SK-N-SH treated with all-trans-retinoic acid at 6 μM for 48 hours (cell line): ENCODE measurements at regions not wholly inside any gene's neighbourhood (a gene's known extent, or its start where the extent isn't known, plus 50 kb on each side); places are given as distances from the start of the nearest gene placed in this dataset.

Experiments
- BACH2 ChIP-seq: fragments of 250-450 bp; sonication (Bioruptor Pico); IDR thresholded peaks from 2 replicates; pipeline ENCODE4 v1.9.0; 2021; ENCODE audit warnings: mild to moderate bottlenecking, borderline replicate concordance
- ESRRG ChIP-seq: fragments of 250-450 bp; sonication (Bioruptor Pico); IDR thresholded peaks from 2 replicates; pipeline ENCODE4 v1.6.1; 2021; ENCODE audit warnings: mild to moderate bottlenecking
- GLIS3 ChIP-seq: fragments of 250-450 bp; sonication (Bioruptor Pico); IDR thresholded peaks from 2 replicates; pipeline ENCODE4 v1.5.0; 2020; ENCODE audit warnings: mild to moderate bottlenecking, moderate library complexity
- RARB ChIP-seq: fragments of 250-450 bp; sonication (Bioruptor Pico); IDR thresholded peaks from 2 replicates; pipeline ENCODE4 v1.8.0; 2021; ENCODE audit warnings: mild to moderate bottlenecking, moderate library complexity
- ZC3H10 ChIP-seq: fragments of 250-450 bp; sonication (Bioruptor Pico); IDR thresholded peaks from 2 replicates; pipeline ENCODE4 v1.5.1; 2021; ENCODE audit warnings: mild to moderate bottlenecking, moderate library complexity
- ZFP3 ChIP-seq: fragments of 250-450 bp; sonication (Bioruptor Pico); IDR thresholded peaks from 2 replicates; pipeline ENCODE4 v1.5.0; 2020; ENCODE audit warnings: mild to moderate bottlenecking, moderate library complexity
- ZFP30 ChIP-seq: fragments of 450-650 bp; formaldehyde crosslinking; IDR thresholded peaks from 2 replicates; pipeline ENCODE4 v1.5.0; 2022; ENCODE audit warnings: mild to moderate bottlenecking, moderate library complexity
- ZNF70 ChIP-seq: fragments of 450-650 bp; formaldehyde crosslinking; IDR thresholded peaks from 2 replicates; pipeline ENCODE4 v1.5.0; 2020; ENCODE audit warnings: mild to moderate bottlenecking, moderate library complexity
- TF ChIP-seq, protein P1 (sequence below): fragments of 250-450 bp; sonication (Bioruptor Pico); IDR thresholded peaks from 2 replicates; pipeline ENCODE4 v1.8.0; 2020; ENCODE audit warnings: mild to moderate bottlenecking, moderate library complexity, borderline replicate concordance

DNA sequence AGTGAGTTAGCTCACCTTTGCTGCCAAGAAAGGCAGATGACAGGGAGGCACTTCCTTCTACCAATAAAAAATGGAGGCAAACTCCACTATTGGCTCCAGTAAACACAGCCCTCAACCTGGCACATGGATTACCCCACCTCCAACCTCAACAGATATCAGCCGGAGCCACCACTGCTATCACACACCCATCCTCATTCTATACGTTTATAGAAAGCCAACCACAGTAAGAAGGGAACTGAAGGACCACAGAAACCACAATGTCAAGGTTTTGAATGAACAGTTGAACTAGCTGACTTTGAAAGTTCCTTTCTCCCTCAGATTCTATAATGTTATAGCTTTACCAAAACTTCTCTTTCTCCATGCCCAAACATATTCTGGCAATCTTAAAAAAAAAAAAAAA, 526.2 kb downstream of the UQCRFS1 start:
- TF ChIP-seq BACH2 (CRISPR knock-in tag): no peak
- TF ChIP-seq, protein P1, sequence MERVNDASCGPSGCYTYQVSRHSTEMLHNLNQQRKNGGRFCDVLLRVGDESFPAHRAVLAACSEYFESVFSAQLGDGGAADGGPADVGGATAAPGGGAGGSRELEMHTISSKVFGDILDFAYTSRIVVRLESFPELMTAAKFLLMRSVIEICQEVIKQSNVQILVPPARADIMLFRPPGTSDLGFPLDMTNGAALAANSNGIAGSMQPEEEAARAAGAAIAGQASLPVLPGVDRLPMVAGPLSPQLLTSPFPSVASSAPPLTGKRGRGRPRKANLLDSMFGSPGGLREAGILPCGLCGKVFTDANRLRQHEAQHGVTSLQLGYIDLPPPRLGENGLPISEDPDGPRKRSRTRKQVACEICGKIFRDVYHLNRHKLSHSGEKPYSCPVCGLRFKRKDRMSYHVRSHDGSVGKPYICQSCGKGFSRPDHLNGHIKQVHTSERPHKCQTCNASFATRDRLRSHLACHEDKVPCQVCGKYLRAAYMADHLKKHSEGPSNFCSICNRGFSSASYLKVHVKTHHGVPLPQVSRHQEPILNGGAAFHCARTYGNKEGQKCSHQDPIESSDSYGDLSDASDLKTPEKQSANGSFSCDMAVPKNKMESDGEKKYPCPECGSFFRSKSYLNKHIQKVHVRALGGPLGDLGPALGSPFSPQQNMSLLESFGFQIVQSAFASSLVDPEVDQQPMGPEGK (CRISPR knock-in tag): no peak
- TF ChIP-seq GLIS3: no peak
- TF ChIP-seq RARB (CRISPR knock-in tag): no peak
- no peak for TF ChIP-seq ZNF70
- TF ChIP-seq ZFP30: no peak
- TF ChIP-seq ESRRG (CRISPR knock-in tag): no peak
- no peak for TF ChIP-seq ZC3H10
- no peak for TF ChIP-seq ZFP3
